ENCODE measurements at regions not wholly inside any gene's neighbourhood (a gene's known extent, or its start where the extent isn't known, plus 50 kb on each side); places are given as distances from the start of the nearest gene placed in this dataset.

DNA sequence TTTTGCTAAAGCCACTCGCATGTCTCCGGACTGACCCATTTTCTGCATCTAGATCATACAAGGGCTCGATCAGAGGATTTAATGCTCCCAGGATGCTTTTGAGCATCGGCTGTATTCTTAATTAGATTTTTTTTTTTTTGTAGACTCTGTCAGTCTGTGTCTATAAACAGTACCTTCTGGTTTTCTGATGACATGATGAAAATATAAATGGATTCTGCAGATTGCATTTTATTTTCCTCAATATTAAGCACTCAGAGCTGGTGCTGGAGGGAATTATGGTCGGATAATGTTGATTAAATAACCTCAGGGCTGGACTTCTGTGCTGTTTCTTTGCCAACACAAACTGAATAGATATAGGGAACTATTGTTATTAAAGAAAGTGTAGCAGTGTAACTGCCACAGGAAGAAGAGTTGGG, 57.1 kb upstream of the LIMCH1 start:
- H3K27ac ChIP-seq (ENCODE audit: insufficient read depth, low read depth, low read length, poor library complexity, severe bottlenecking) = no peak overlapping the region
- H3K36me3 ChIP-seq (ENCODE audit: control insufficient read depth, insufficient read depth, low read length) = no peaks in the 10 kb centered on the region
- no peak overlapping the region for H3K4me3 ChIP-seq (ENCODE audit: insufficient read depth, low read depth, low read length)
- 96 to 97% methylated on average over 5 of the region's 5 CpGs for WGBS, 2 experiments
- H3K9me3 ChIP-seq (ENCODE audit: control insufficient read depth, low read length) = no peaks in the 10 kb centered on the region
- no peaks in the 10 kb centered on the region for H3K27me3 ChIP-seq (ENCODE audit: control insufficient read depth, insufficient read depth, low read length, poor library complexity, severe bottlenecking)
- H3K4me1 ChIP-seq (ENCODE audit: control insufficient read depth, insufficient read depth, low read length) = peaks cover 6% of the 10 kb centered on the region

DNA sequence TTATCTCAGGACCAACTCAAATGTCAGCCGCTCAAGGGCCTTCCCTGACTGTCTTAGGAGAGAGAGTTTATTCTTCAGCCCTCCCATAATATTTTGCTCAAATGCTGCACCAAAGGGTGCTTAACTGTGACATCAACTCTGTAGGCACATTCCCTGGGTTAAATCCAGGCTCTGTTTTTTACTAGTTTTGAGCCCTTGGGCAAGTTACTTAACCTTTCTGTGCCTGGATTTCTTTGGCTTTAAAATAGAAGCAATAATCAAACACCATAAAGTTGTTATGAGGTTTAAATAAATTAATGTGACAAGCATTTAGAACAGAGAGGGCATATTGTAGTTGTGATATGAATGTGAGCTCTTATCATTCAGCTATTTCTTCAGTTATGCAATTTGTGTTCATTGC, 54.2 kb upstream of the LIMCH1 start:
- Histone ChIP-seq H3K4me1 (ENCODE audit: control insufficient read depth, insufficient read depth, low read length) (no peaks in the 10 kb centered on the region), H3K36me3 (ENCODE audit: control insufficient read depth, insufficient read depth, low read length) (no peaks in the 10 kb centered on the region), H3K9me3 (ENCODE audit: control insufficient read depth, low read length) (no peaks in the 10 kb centered on the region), H3K4me3 (ENCODE audit: insufficient read depth, low read depth, low read length) (no peak overlapping the region), H3K27ac (ENCODE audit: insufficient read depth, low read depth, low read length, poor library complexity, severe bottlenecking) (no peak overlapping the region), H3K27me3 (ENCODE audit: control insufficient read depth, insufficient read depth, low read length, poor library complexity, severe bottlenecking) (no peaks in the 10 kb centered on the region)
- WGBS, 2 experiments = 96 to 100% methylated on average over 1 of the region's 1 CpG

DNA sequence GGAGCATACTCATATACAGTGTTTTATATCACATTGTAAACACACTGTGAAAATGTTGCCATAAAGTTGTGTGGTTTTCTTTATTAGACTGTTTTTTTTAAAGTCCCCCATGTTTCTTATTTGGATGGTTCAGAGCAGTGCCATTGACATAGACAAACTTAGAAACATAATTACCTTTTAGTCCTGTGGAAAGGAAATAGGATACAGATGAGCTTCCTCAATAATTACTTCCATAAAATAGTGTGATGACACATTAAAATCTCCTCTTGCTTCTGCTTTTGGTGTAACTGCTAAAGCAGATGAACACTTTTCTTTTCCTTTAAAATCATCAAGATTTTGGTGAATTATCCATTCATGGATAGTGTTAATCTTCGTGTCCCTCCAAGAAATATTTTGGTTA, 52.9 kb upstream of the LIMCH1 start:
- no peaks in the 10 kb centered on the region for H3K36me3 ChIP-seq (ENCODE audit: control insufficient read depth, insufficient read depth, low read length)
- no peak overlapping the region for H3K4me3 ChIP-seq (ENCODE audit: insufficient read depth, low read depth, low read length)
- no peaks in the 10 kb centered on the region for H3K4me1 ChIP-seq (ENCODE audit: control insufficient read depth, insufficient read depth, low read length)
- no peak overlapping the region for H3K27ac ChIP-seq (ENCODE audit: insufficient read depth, low read depth, low read length, poor library complexity, severe bottlenecking)
- 100% methylated on average over 1 of the region's 1 CpG for WGBS, 2 experiments
- no peaks in the 10 kb centered on the region for H3K9me3 ChIP-seq (ENCODE audit: control insufficient read depth, low read length)
- no peaks in the 10 kb centered on the region for H3K27me3 ChIP-seq (ENCODE audit: control insufficient read depth, insufficient read depth, low read length, poor library complexity, severe bottlenecking)

DNA sequence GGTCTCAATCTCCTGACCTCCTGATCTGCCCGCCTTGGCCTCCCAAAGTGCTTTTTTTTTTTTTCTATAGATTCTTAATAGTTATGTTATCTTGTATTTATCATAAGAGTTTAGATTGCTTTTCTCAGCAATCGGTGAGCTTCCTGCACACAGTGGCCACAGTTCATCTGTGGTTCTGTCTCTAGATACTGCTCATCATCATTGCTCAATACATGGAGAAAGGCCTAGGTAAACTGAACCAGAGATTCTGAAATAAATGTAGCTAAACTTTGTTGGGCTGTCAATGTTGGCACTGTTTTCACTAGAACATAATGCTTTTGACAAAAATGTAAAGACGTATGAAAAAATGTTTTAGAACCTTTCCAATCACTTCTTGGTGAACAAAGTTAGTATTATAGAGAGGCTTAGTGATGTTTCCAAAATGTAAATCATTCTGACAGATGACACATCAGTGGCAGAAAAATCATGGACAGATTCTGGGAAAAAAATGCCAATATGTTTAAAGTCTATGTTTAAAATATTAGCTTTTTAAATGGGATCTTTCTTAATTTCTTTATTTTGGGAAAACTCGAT, 50.0 kb upstream of the LIMCH1 start:
- WGBS, 2 experiments = 97 to 100% methylated on average over 2 of the region's 4 CpGs

More for the DNA sequence above, 50.0 kb upstream of the LIMCH1 start:
- no peak overlapping the region for H3K4me3 ChIP-seq (ENCODE audit: insufficient read depth, low read depth, low read length)
- H3K36me3 ChIP-seq (ENCODE audit: control insufficient read depth, insufficient read depth, low read length) = no peaks in the 10 kb centered on the region
- H3K27me3 ChIP-seq (ENCODE audit: control insufficient read depth, insufficient read depth, low read length, poor library complexity, severe bottlenecking) = no peaks in the 10 kb centered on the region
- H3K27ac ChIP-seq (ENCODE audit: insufficient read depth, low read depth, low read length, poor library complexity, severe bottlenecking) = no peak overlapping the region
- no peaks in the 10 kb centered on the region for H3K9me3 ChIP-seq (ENCODE audit: control insufficient read depth, low read length)
- H3K4me1 ChIP-seq (ENCODE audit: control insufficient read depth, insufficient read depth, low read length) = no peaks in the 10 kb centered on the region
